HUES64 (cell line): ENCODE measurements at regions not wholly inside any gene's neighbourhood (a gene's known extent, or its start where the extent isn't known, plus 50 kb on each side); places are given as distances from the start of the nearest gene placed in this dataset.
A peak's percentile ranks its signal among the peaks of the same experiment; 100 is the strongest.

Source experiments
- H3K27ac ChIP-seq: 2 replicates; pipeline ENCODE4 v1.7.0; 2013; ENCODE audit warnings: low read depth, low read length, inconsistent platforms
- H3K27me3 ChIP-seq: 2 replicates; pipeline ENCODE4 v1.6.1; 2013; ENCODE audit warnings: mild to moderate bottlenecking, low read length; ENCODE audit not compliant: insufficient read depth
- H3K36me3 ChIP-seq: 2 replicates; pipeline ENCODE4 v1.6.1; 2013; ENCODE audit warnings: mild to moderate bottlenecking, low read length; ENCODE audit not compliant: insufficient read depth
- H3K4me1 ChIP-seq: 2 replicates; pipeline ENCODE4 v1.6.1; 2013; ENCODE audit warnings: mild to moderate bottlenecking, low read length, moderate library complexity; ENCODE audit not compliant: insufficient read depth
- H3K4me3 ChIP-seq: 2 replicates; pipeline ENCODE4 v1.5.1; 2013; ENCODE audit warnings: mild to moderate bottlenecking, low read length, moderate library complexity
- H3K9ac ChIP-seq: 2 replicates; pipeline ENCODE4 v1.6.1; 2013; ENCODE audit warnings: mild to moderate bottlenecking, low read depth, low read length
- H3K9me3 ChIP-seq: 2 replicates; pipeline ENCODE4 v1.6.1; 2013; ENCODE audit warnings: low read depth, low read length; ENCODE audit not compliant: insufficient read depth
- WGBS: fragments of 150-250, 120-280 bp; methylation state at CpG from one replicate; pipeline ENCODE4 v1.1.7; 2013; ENCODE audit warnings: missing lambda C conversion rate; 5-methylcytosine and 5-hydroxymethylcytosine counted together

DNA sequence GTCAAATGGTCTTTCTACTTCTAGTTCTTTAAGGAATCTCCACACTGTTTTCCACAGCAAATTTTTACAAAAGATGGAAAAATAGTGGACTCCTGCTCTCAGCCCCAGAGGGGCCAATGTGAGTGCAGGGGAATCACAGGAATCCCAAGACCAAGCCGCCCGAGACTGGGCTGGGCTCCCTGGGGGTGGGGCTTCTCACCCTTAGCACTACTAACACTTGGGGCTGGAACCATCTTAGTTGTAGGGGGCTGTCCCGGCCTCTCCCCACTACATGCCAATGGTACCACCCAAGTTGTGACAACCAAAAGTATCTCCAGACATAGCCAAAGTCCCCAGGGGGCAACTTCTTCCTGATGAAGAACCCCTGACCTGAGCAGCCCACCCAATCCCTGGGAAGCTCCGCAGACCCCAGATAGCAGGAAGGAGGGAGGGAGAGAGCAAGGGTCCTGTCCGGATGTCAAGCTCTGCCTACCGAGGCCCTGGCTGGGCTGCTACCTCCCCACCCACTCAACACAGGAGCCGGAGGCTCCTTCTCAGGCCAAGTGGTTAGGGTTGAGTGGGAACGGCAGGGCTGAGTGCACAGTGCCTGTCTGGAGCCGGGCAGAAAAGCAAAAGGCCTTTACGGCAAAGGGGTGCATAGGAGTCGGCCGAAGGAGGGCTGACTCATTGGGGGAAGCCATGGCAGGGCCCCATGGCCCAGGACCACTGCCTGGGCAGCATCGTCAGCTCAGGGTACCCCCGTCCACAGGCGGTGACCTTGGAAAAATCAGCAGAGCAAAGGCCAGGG, 122.5 kb upstream of the FGF3 start:
- Histone ChIP-seq H3K9ac (no peak overlapping the region), H3K4me1 (peaks cover 3% of the 10 kb centered on the region), H3K9me3 (no peaks in the 10 kb centered on the region), H3K4me3 (no peak overlapping the region), H3K27ac (no peak overlapping the region), H3K27me3 (peaks cover 1% of the 10 kb centered on the region; the same call in 1 of the 2 replicates), H3K36me3 (no peaks in the 10 kb centered on the region)
- 90% methylated on average over 14 of the region's 15 CpGs for WGBS

- Histone ChIP-seq H3K36me3 (no peaks in the 10 kb centered on the region), H3K4me3 (no peak overlapping the region), H3K9ac (no peak overlapping the region), H3K9me3 (no peaks in the 10 kb centered on the region), H3K27me3 (peaks cover 3% of the 10 kb centered on the region; the same call in 1 of the 2 replicates), H3K27ac (no peak overlapping the region), H3K4me1 (peaks cover 6% of the 10 kb centered on the region)
- WGBS, result 93% methylated on average over 9 of the region's 9 CpGs
These were observed 123.2 kb upstream of the FGF3 start for GRCh38 chr11:69942333-69942820.

GRCh38 chr11:69943066-69943465, 123.8 kb upstream of the FGF3 start:
- 76% methylated on average over 6 of the region's 6 CpGs for WGBS

DNA sequence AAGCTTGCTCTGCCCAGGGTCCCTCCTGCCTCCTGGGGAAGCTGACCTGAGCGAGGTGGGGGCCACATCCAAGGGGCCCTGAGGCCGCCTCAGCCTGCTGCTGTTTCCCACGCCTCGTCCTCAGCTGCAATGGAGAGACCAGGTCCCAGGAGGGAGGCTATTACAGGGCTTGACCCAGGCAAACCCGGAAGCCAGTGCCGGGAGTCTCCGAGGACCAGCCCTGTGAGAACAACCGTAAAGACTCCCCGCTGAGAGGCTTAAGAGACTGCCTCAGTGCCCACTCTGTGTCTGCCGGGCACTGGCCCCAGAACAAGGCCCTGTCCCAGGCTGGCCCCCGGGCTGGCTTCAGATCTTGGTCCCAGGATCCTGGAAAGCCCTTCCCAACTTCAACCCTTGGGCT, 124.3 kb upstream of the FGF3 start:
- H3K4me1 ChIP-seq, result peaks cover 9% of the 10 kb centered on the region
- no peak overlapping the region for H3K9ac ChIP-seq
- no peaks in the 10 kb centered on the region for H3K36me3 ChIP-seq
- H3K27ac ChIP-seq, result no peak overlapping the region
- 79% methylated on average over 11 of the region's 11 CpGs for WGBS
- no peak overlapping the region for H3K4me3 ChIP-seq
- H3K9me3 ChIP-seq, result no peaks in the 10 kb centered on the region
- peaks cover 7% of the 10 kb centered on the region for H3K27me3 ChIP-seq

More at GRCh38 chr11:69943066-69943465, 123.8 kb upstream of the FGF3 start:
- Histone ChIP-seq H3K9ac (no peak overlapping the region), H3K4me1 (peaks cover 6% of the 10 kb centered on the region), H3K4me3 (no peak overlapping the region), H3K9me3 (no peaks in the 10 kb centered on the region), H3K27me3 (peaks cover 3% of the 10 kb centered on the region; the same call in 1 of the 2 replicates), H3K27ac (no peak overlapping the region), H3K36me3 (no peaks in the 10 kb centered on the region)

DNA sequence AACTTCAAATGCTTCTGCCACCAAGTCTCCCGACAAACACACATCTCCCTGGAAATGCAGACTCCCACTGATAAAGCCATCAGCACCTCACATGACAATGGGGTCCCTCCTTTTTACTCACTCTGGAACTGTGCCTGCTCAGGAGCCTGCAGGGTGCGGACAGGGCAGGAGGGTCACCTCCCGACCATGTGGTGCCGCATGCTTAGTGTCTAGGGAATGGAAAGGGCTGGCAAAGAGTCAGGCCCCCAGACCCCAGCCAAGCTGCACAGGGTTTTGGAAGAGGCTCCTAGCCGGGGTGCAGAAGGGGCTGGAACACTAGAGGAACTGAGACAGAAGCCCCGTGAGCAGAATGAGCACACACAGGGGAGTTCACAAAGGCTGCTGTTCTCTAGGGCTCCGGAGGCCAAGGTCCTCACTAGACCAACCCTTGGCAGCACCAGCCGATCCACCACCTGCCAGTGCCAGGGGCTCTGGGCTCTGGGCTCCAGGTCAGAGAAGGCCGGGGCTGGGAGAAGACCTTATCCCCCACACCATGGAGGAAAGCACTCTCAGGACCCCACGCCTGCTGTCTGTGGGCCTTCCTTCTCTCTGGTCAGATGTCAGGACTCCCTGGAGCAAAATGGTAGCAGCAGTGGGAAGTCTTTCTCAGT, 125.1 kb upstream of the FGF3 start:
- 88% methylated on average over 10 of the region's 10 CpGs for WGBS
- Histone ChIP-seq H3K27ac (no peak overlapping the region), H3K36me3 (no peaks in the 10 kb centered on the region)

GRCh38 chr11:69945157-69945556, 125.9 kb upstream of the FGF3 start:
- no peaks in the 10 kb centered on the region for H3K9me3 ChIP-seq
- no peaks in the 10 kb centered on the region for H3K36me3 ChIP-seq
- no peak overlapping the region for H3K9ac ChIP-seq
- peaks cover 21% of the 10 kb centered on the region for H3K4me1 ChIP-seq
- H3K27me3 ChIP-seq, result peaks cover 9% of the 10 kb centered on the region
- H3K27ac ChIP-seq, result no peak overlapping the region
- no peak overlapping the region for H3K4me3 ChIP-seq
- 90% methylated on average over 1 of the region's 1 CpG for WGBS

More for the DNA sequence above, 125.1 kb upstream of the FGF3 start:
- Histone ChIP-seq H3K4me3 (no peak overlapping the region), H3K9me3 (no peaks in the 10 kb centered on the region), H3K27me3 (peaks cover 9% of the 10 kb centered on the region), H3K9ac (no peak overlapping the region), H3K4me1 (peaks cover 17% of the 10 kb centered on the region)

DNA sequence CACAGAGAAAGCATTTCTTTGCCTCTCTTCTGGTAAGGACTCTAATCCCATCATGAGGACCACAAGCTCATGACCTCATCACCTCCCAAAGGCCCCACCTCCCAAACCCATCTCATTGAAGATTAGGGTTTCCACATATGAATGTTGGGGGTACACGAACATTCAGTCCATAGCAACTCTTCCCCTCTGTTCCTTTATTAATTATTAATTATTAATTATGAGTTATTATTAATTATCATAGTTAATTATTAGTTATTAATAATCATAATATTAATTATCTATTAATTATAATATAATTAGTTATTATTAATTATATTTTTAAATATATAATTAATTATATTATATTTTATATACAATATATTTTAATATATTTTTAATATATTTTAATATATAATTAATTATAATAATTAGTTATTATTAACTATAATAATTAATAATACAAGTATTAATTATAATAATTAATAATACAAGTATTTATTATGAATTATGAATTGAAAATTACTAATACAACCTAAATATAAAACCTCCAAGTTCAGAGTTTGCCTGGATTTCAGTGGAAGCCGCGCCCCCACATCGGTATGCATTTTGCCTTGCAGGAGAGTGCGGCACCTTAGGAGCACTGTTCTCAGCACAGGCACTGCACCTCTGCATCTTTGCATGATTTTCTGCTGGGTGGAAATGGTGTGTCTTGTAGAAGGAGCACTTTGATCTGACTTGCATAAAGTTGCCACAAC, 128.0 kb upstream of the FGF3 start:
- no peaks in the 10 kb centered on the region for H3K9me3 ChIP-seq
- 71% methylated on average over 4 of the region's 5 CpGs for WGBS
- no peak overlapping the region for H3K4me3 ChIP-seq
- peaks cover 9% of the 10 kb centered on the region for H3K27me3 ChIP-seq
- H3K36me3 ChIP-seq, result no peaks in the 10 kb centered on the region
- H3K27ac ChIP-seq, result no peak overlapping the region
- peaks cover 21% of the 10 kb centered on the region for H3K4me1 ChIP-seq
- H3K9ac ChIP-seq, result no peak overlapping the region

DNA sequence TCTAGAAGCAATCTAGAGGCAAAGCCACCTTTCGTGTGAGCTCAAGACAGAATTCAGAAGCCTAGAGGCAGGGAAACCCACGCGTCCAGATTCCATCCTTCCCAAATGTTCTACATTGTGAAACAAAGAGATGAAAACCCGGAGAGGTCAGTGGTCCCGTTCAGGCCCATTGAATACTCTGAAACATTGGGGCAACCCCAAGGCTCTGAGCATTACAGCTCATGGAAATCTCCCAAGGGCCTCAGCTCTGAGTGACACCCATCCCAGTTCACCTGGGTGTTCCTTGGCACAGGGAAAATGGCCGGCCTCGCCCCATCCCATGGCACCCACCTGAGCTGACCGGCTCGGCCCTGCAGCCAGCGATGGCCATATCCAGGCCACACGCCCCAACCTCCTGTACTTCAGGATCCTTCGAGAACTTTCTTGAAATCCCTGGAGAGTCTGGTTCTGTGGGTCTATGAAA, 128.6 kb upstream of the FGF3 start:
- no peaks in the 10 kb centered on the region for H3K9me3 ChIP-seq
- no peaks in the 10 kb centered on the region for H3K36me3 ChIP-seq
- no peak overlapping the region for H3K4me3 ChIP-seq
- no peak overlapping the region for H3K9ac ChIP-seq
- 88% methylated on average over 12 of the region's 12 CpGs for WGBS
- peaks cover 21% of the 10 kb centered on the region for H3K4me1 ChIP-seq
- peaks cover 9% of the 10 kb centered on the region for H3K27me3 ChIP-seq
- H3K27ac ChIP-seq, result no peak overlapping the region

DNA sequence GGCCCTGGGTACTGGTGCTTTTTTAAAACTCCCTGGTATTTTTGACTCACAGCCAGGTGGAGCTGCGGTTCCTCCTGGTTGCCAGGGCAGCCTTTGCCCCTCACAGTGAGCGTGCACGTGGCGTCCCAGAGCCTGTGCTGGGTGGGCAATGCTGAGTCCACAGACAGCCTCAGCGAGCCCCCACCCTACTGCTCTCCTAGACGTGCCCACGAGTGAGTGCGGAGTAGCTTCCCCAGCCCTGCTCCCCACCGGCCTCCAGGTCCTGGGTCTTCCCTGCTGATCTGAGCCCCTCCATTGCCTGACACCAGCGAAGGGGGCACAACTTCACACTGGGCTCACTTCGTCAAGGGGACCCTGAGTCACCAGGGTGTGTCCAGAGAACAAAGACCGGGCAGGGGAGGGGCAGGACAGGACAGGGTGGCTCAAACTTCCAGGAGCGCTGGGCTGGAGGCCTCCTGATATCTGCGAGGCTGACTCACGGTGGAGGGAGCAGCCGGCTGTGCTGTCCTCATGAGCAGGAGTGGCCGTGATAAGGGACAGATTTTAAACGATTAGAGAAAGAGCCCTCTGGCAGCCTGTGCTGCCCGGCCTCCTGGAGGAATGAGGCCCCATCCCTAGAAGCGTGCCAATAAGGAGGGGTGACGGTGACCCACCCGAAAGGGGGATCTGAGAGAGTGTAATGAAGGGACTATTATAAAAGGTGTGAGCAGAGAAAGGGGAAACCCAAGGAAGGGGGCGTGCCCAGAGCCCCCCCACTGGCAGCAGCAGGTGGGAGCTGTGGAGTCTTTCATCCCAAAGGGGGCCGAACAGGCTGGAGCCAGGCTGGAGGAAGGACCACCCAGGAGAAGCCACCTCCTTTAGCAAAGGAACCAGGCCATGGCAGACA, 129.3 kb upstream of the FGF3 start:
- 29% methylated on average over 24 of the region's 24 CpGs for WGBS
- Histone ChIP-seq H3K9ac (peak overlapping the region; percentile 38; the same call in 1 of the 2 replicates), H3K36me3 (no peaks in the 10 kb centered on the region), H3K4me1 (peaks cover 21% of the 10 kb centered on the region), H3K27ac (peak overlapping the region; percentile 49; the same call in 1 of the 2 replicates), H3K9me3 (no peaks in the 10 kb centered on the region), H3K4me3 (no peak overlapping the region), H3K27me3 (peaks cover 9% of the 10 kb centered on the region)

GRCh38 chr11:69949327-69949726, 128.8 kb upstream of the ANO1 start:
- Histone ChIP-seq H3K4me1 (peaks cover 21% of the 10 kb centered on the region), H3K36me3 (no peaks in the 10 kb centered on the region), H3K27ac (peak overlapping the region; percentile 49; the same call in 1 of the 2 replicates), H3K27me3 (peaks cover 9% of the 10 kb centered on the region), H3K4me3 (no peak overlapping the region), H3K9me3 (no peaks in the 10 kb centered on the region), H3K9ac (no peak overlapping the region)
- 60% methylated on average over 6 of the region's 6 CpGs for WGBS
